Fibroblast of pulmonary artery (primary cell): ENCODE measurements at regions not wholly inside any gene's neighbourhood (a gene's known extent, or its start where the extent isn't known, plus 50 kb on each side); places are given as distances from the start of the nearest gene placed in this dataset.

ENCODE experiments used
- DNase-seq: peaks from one replicate; pipeline ENCODE4 v3.0.0-alpha.2; 2010; ENCODE audit warnings: low read depth
- H3K4me3 ChIP-seq: replicated peaks from 2 replicates; pipeline ENCODE4 v1.5.1; 2011; ENCODE audit warnings: low read depth, mild to moderate bottlenecking, control low read depth, low read length, moderate library complexity
- CTCF ChIP-seq: IDR thresholded peaks from 2 replicates; pipeline ENCODE4 v1.5.1; 2011; ENCODE audit warnings: mild to moderate bottlenecking, control low read depth, low read length, inconsistent platforms; ENCODE audit errors: missing control alignments

- TF ChIP-seq CTCF, result no peak
- H3K4me3 ChIP-seq, result no peak overlapping the region
- DNase-seq, result no peak
Measured at GRCh38 chr19:46951171-46951986, 68.3 kb upstream of the NPAS1 start.

DNA sequence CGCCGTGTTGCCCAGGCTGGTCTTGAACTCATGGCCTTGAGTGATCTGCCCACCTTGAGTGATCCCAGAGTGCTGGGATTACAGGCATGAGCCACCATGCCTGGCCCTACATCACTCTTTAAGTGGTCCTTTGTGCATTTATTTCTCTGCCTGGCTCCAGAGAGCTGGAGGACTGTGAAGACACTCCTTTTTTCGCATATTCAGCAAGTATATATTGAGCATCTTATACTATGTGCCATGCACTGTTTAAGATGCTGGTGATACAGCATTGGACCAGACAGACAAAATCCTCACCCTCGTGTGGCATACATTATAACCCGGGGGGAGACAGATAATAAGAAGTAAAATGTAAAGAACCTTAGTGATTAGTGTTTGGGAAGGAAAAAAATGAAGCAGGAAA, 66.8 kb upstream of the NPAS1 start:
- no peak for DNase-seq
- no peak overlapping the region for H3K4me3 ChIP-seq
- TF ChIP-seq CTCF, result no peak

DNA sequence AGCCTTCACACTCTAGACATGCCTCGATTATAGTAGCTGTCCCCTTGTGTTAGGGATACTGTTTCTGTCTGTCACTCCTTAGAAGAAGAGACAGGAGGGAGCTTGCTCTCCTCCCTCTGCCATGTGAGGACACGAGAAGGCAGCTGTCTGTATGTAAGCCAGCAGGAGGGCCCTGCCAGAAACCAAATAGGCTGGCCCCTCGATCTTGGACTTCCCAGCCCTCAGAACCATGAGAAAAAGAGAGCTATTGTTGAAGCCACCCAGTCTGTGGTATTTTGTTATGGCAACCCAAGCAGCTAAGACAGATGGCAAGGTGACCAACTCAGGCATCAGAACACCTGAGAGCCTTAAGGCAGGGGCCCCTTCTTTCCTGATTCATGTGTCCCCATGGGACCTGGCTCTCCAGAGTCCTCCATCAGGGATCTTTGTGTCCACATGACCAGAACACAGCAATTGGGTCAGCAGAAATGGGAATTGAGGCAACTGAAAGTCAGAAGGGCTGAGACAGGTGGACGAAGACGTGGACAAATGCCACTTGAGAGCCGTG, 65.6 kb upstream of the NPAS1 start:
- no peak for TF ChIP-seq CTCF
- DNase-seq, result no peak
- H3K4me3 ChIP-seq, result no peak overlapping the region

- TF ChIP-seq CTCF, result no peak
- no peak overlapping the region for H3K4me3 ChIP-seq
- DNase-seq, result no peak
Measured at GRCh38 chr19:46954502-46954992, 65.1 kb upstream of the NPAS1 start.

- peak overlapping the region; percentile 4 for H3K4me3 ChIP-seq
- peak; percentile 52 for DNase-seq
Measured at GRCh38 chr19:46954993-46955812, 64.4 kb upstream of the NPAS1 start.

GRCh38 chr19:46955813-46956371, 63.7 kb upstream of the NPAS1 start:
- DNase-seq, result no peak
- no peak for TF ChIP-seq CTCF
- H3K4me3 ChIP-seq, result no peak overlapping the region

More at GRCh38 chr19:46954993-46955812, 64.4 kb upstream of the NPAS1 start:
- TF ChIP-seq CTCF, result no peak
